Uterus (tissue), 3 donors: ENCODE measurements at regions not wholly inside any gene's neighbourhood (a gene's known extent, or its start where the extent isn't known, plus 50 kb on each side); places are given as distances from the start of the nearest gene placed in this dataset.

Experiments used
- DNase-seq, 2 donors: peaks; one replicate each; pipeline ENCODE4 v3.0.0-alpha.2; 2019 to 2020
- H3K27ac ChIP-seq, 2 donors: fragments of 200-600 bp; sonication (generic); 1 replicate in 1 of 2; 2 replicates in 1 of 2; pipeline ENCODE4 v1.5.1; 2016 to 2018
- H3K27me3 ChIP-seq, 2 donors: fragments of 200-600 bp; sonication (generic); one replicate each; pipeline ENCODE4 v1.5.1; 2018 to 2019; ENCODE audit warnings: control low read depth in 1 of 2
- H3K36me3 ChIP-seq, 2 donors: fragments of 200-600 bp; sonication (generic); one replicate each; pipeline ENCODE4 v1.5.1; 2019; ENCODE audit warnings: control low read depth in 1 of 2
- H3K4me1 ChIP-seq, 2 donors: fragments of 200-600 bp; sonication (generic); one replicate each; pipeline ENCODE4 v1.5.1; 2018 to 2019; ENCODE audit warnings: control low read depth in 1 of 2
- H3K4me3 ChIP-seq, 2 donors: fragments of 200-600 bp; sonication (generic); 1 replicate in 1 of 2; 2 replicates in 1 of 2; pipeline ENCODE4 v1.5.1; 2018 to 2019; ENCODE audit warnings: mild to moderate bottlenecking in 1 of 2
- H3K9me3 ChIP-seq, 2 donors: fragments of 200-600 bp; sonication (generic); one replicate each; pipeline ENCODE4 v1.5.1; 2019; ENCODE audit warnings: control low read depth in 1 of 2
- POLR2A ChIP-seq, 2 donors: fragments of 450-650 bp; IDR thresholded peaks; one replicate each; pipeline ENCODE4 v1.6.1; 2016; ENCODE audit warnings: antibody characterized with exemption in 2 of 2, mild to moderate bottlenecking in 1 of 2, moderate library complexity in 1 of 2
- intact Hi-C: fragments of 100-400 bp; cut with DNase I; formaldehyde crosslinking; loops from one replicate; pipeline ENCODE4 v1.15.1; 2023; ENCODE audit warnings: low total_unique reads
- TF ChIP-seq, protein P1 (sequence below), 4 experiments: fragments of 200-600 bp in 2 of 4; fragments of 450-650 bp in 2 of 4; sonication (generic) in 2 of 4; IDR thresholded peaks; one replicate each; pipeline ENCODE4 v1.5.1; 2016 to 2019; ENCODE audit warnings: antibody characterized with exemption in 4 of 4, mild to moderate bottlenecking in 2 of 4, moderate library complexity in 1 of 4
- donor health status: DM: yes; HTN: yes; CAD: no.

GRCh38 chr11:116478205-116478604 lies 294.6 kb downstream of the BUD13 start:
- TF ChIP-seq, protein P1, sequence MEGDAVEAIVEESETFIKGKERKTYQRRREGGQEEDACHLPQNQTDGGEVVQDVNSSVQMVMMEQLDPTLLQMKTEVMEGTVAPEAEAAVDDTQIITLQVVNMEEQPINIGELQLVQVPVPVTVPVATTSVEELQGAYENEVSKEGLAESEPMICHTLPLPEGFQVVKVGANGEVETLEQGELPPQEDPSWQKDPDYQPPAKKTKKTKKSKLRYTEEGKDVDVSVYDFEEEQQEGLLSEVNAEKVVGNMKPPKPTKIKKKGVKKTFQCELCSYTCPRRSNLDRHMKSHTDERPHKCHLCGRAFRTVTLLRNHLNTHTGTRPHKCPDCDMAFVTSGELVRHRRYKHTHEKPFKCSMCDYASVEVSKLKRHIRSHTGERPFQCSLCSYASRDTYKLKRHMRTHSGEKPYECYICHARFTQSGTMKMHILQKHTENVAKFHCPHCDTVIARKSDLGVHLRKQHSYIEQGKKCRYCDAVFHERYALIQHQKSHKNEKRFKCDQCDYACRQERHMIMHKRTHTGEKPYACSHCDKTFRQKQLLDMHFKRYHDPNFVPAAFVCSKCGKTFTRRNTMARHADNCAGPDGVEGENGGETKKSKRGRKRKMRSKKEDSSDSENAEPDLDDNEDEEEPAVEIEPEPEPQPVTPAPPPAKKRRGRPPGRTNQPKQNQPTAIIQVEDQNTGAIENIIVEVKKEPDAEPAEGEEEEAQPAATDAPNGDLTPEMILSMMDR (IDR thresholded peaks at IDR 0.05): no peak
- TF ChIP-seq POLR2A (IDR thresholded peaks at IDR 0.05): no peak
- Histone ChIP-seq H3K36me3 (no peaks in the 10 kb centered on the region), H3K4me3 (no peak overlapping the region), H3K9me3 (no peaks in the 10 kb centered on the region), H3K27me3 (no peaks in the 10 kb centered on the region), H3K4me1 (peaks cover 0 to 3% of the 10 kb centered on the region in 2 donors), H3K27ac (no peak overlapping the region)
- no peak for DNase-seq
- intact Hi-C loops: no loop called here

- Histone ChIP-seq H3K4me1 (peaks cover 0 to 6% of the 10 kb centered on the region in 2 donors), H3K9me3 (no peaks in the 10 kb centered on the region), H3K36me3 (no peaks in the 10 kb centered on the region), H3K27ac (peak overlapping the region; percentile 63 to 67), H3K27me3 (no peaks in the 10 kb centered on the region), H3K4me3 (no peak overlapping the region)
- intact Hi-C loops: no loop called here
- TF ChIP-seq, protein P1 (IDR thresholded peaks at IDR 0.05): no peak
- TF ChIP-seq POLR2A (IDR thresholded peaks at IDR 0.05): no peak
- no peak for DNase-seq
Observed at GRCh38 chr11:116473790-116474346, 298.9 kb downstream of the BUD13 start.

DNA sequence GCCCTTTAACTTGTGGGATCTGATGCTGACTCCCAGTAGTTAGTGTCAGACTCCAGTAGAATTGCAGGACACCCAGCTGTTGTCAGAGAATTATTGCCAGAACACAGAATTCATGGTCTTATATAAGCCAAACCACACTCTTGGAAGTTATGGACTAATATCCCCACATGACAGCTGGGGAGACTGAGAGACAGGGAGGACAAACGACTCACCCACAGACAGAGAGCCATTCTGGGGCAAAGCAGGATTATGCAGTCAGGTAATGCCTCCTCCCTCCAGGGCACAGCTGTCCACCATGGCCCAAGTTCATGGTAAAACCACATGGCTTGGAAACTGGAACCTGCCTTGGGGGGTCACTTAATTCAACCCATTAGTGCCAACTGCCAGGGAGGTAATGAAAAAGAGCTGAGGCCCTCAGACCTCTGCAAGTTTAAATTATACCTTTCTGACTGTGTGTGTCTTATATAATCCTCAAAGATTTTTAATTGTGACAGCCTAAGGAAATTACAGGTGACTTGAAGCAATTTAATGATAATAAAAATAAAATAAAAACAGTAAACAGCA lies 299.5 kb downstream of the BUD13 start:
- peaks cover 0 to 6% of the 10 kb centered on the region in 2 donors for H3K4me1 ChIP-seq
- H3K27ac ChIP-seq: peak overlapping the region; percentile 63 to 67

GRCh38 chr11:116472651-116473050 lies 300.1 kb downstream of the BUD13 start:
- DNase-seq: peak; percentile 40 to 67
- peak overlapping the region; percentile 63 to 67 for H3K27ac ChIP-seq
- intact Hi-C loops: no loop called here
- TF ChIP-seq, protein P1 (IDR thresholded peaks at IDR 0.05): no peak
- no peak for TF ChIP-seq POLR2A (IDR thresholded peaks at IDR 0.05)
- peaks cover 0 to 6% of the 10 kb centered on the region in 2 donors for H3K4me1 ChIP-seq
- H3K9me3 ChIP-seq: no peaks in the 10 kb centered on the region
- no peaks in the 10 kb centered on the region for H3K36me3 ChIP-seq
- H3K4me3 ChIP-seq: no peak overlapping the region
- no peaks in the 10 kb centered on the region for H3K27me3 ChIP-seq

More for the DNA sequence above, 299.5 kb downstream of the BUD13 start:
- TF ChIP-seq, protein P1 (IDR thresholded peaks at IDR 0.05): no peak
- no peak for TF ChIP-seq POLR2A (IDR thresholded peaks at IDR 0.05)
- no peaks in the 10 kb centered on the region for H3K36me3 ChIP-seq
- intact Hi-C loops: no loop called here
- no peak for DNase-seq
- no peaks in the 10 kb centered on the region for H3K9me3 ChIP-seq
- no peak overlapping the region for H3K4me3 ChIP-seq
- no peaks in the 10 kb centered on the region for H3K27me3 ChIP-seq

DNA sequence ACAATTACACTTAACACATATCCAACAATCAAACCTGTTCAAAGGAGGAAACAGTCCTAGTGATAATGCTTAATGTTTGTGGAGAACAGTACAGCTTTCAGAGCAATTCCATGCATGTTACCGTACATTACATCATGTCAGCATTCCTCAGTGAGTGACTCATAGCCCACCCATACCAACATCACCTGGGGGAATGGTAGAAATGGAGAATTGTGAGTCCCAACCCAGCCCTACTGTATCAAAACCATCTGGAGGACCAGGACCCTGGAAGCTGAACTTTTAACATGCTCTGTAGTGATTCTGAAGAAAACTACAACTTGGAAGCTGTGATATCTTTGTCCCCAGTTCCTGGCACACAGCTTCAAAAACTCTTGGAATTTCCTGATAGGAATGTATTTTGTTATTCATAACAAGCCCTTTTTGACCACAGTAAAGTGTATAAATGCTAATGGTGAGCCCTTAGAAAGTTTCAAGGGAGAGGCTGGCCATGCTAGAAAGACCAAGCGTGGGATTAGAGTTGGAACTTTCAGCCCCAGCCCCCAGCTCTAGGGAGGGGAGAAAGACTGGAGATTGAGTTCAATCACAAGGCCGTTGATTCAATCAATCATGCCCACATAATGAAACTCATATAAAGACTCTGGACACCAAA lies 301.1 kb downstream of the BUD13 start:
- Histone ChIP-seq H3K9me3 (no peaks in the 10 kb centered on the region), H3K4me1 (peaks cover 0 to 6% of the 10 kb centered on the region in 2 donors), H3K27me3 (no peaks in the 10 kb centered on the region), H3K27ac (peak overlapping the region; percentile 63 to 67), H3K4me3 (no peak overlapping the region), H3K36me3 (no peaks in the 10 kb centered on the region)
- DNase-seq: no peak
- intact Hi-C loops: no loop called here
- TF ChIP-seq POLR2A (IDR thresholded peaks at IDR 0.05): no peak
- TF ChIP-seq, protein P1 (IDR thresholded peaks at IDR 0.05): no peak
